ENCODE measurements at regions not wholly inside any gene's neighbourhood (a gene's known extent, or its start where the extent isn't known, plus 50 kb on each side); places are given as distances from the start of the nearest gene placed in this dataset.

GRCh38 chr2:47307066-47307465 is 62.0 kb upstream of the EPCAM start:
- Histone ChIP-seq H2BK5ac (ENCODE audit: low read depth, low read length, poor library complexity) (no peak overlapping the region), H2AK5ac (ENCODE audit: low read length) (no peak overlapping the region), H4K91ac (ENCODE audit: low read depth, low read length) (no peak overlapping the region), H3K36me3 (ENCODE audit: control insufficient read depth in 1 of 2, insufficient read depth in 2 of 2, low read length in 2 of 2) (no peaks in the 10 kb centered on the region), H3K79me2 (ENCODE audit: control insufficient read depth, insufficient read depth, low read length, poor library complexity) (peaks cover 1% of the 10 kb centered on the region), H4K8ac (ENCODE audit: low read depth, low read length) (no peak overlapping the region), H3K79me1 (ENCODE audit: low read length) (peaks cover 3% of the 10 kb centered on the region), H2AFZ (ENCODE audit: insufficient read depth, low read length, poor library complexity) (no peak overlapping the region), H3K27me3 (ENCODE audit: insufficient read depth, low read length) (no peaks in the 10 kb centered on the region), H2BK12ac (ENCODE audit: low read length) (no peak overlapping the region), H3K9me3 (ENCODE audit: insufficient read depth, low read depth, low read length) (no peaks in the 10 kb centered on the region), H4K12ac (ENCODE audit: low read depth, low read length) (no peak overlapping the region), H3K14ac (ENCODE audit: low read length) (no peak overlapping the region), H3K4me2 (ENCODE audit: low read length) (no peak overlapping the region), H3K23ac (ENCODE audit: low read length) (no peak overlapping the region), H3K4me1 (ENCODE audit: control insufficient read depth in 1 of 2, insufficient read depth in 2 of 2, low read length in 2 of 2) (peaks cover 3 to 5% of the 10 kb centered on the region in 2 experiments), H3K27ac (ENCODE audit: low read depth, low read length) (no peak overlapping the region), H3K4ac (ENCODE audit: low read depth, low read length) (no peak overlapping the region), H3K18ac (ENCODE audit: low read length) (no peak overlapping the region), H3K9ac (ENCODE audit: low read length) (no peak overlapping the region), H2BK120ac (ENCODE audit: insufficient read depth, low read length, poor library complexity) (no peak overlapping the region), H3K4me3 (ENCODE audit: low read depth, low read length) (no peak overlapping the region)
- DNase-seq = no peak

DNA sequence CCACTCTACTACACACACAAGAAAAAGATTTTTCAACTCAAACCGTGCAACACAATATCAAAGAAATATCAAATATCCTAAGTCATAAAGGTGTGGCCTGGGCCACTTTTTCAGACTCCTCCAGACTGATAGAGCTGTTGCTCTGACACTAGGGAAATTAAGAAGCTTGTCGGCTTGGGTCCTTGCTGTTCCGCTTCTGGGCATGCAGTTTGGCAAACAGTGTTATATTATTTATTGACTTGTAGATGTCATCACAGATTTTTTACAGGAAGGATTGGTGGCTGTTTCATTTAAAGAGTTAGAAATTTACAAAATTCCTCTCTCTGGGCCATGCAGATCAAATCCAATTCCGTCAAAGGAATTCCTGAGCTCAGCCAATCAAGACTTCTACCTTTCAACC is 64.5 kb upstream of the EPCAM start:
- no peak overlapping the region for H2BK12ac ChIP-seq (ENCODE audit: low read length)
- H3K36me3 ChIP-seq (ENCODE audit: control insufficient read depth in 1 of 2, insufficient read depth in 2 of 2, low read length in 2 of 2) = no peaks in the 10 kb centered on the region
- no peak overlapping the region for H3K18ac ChIP-seq (ENCODE audit: low read length)
- H3K4me1 ChIP-seq (ENCODE audit: control insufficient read depth in 1 of 2, insufficient read depth in 2 of 2, low read length in 2 of 2) = no peaks in the 10 kb centered on the region
- H4K91ac ChIP-seq (ENCODE audit: low read depth, low read length) = no peak overlapping the region
- H3K14ac ChIP-seq (ENCODE audit: low read length) = no peak overlapping the region
- H3K4ac ChIP-seq (ENCODE audit: low read depth, low read length) = no peak overlapping the region
- H3K4me2 ChIP-seq (ENCODE audit: low read length) = no peak overlapping the region
- no peak for DNase-seq
- no peak overlapping the region for H3K23ac ChIP-seq (ENCODE audit: low read length)
- H2BK120ac ChIP-seq (ENCODE audit: insufficient read depth, low read length, poor library complexity) = no peak overlapping the region
- H3K27me3 ChIP-seq (ENCODE audit: insufficient read depth, low read length) = no peaks in the 10 kb centered on the region
- H3K79me2 ChIP-seq (ENCODE audit: control insufficient read depth, insufficient read depth, low read length, poor library complexity) = no peaks in the 10 kb centered on the region
- no peak overlapping the region for H3K4me3 ChIP-seq (ENCODE audit: low read depth, low read length)
- no peak overlapping the region for H3K27ac ChIP-seq (ENCODE audit: low read depth, low read length)
- H4K8ac ChIP-seq (ENCODE audit: low read depth, low read length) = no peak overlapping the region
- H3K9me3 ChIP-seq (ENCODE audit: insufficient read depth, low read depth, low read length) = no peaks in the 10 kb centered on the region
- no peak overlapping the region for H4K12ac ChIP-seq (ENCODE audit: low read depth, low read length)
- no peak overlapping the region for H2BK5ac ChIP-seq (ENCODE audit: low read depth, low read length, poor library complexity)
- H3K9ac ChIP-seq (ENCODE audit: low read length) = no peak overlapping the region
- no peak overlapping the region for H2AK5ac ChIP-seq (ENCODE audit: low read length)
- no peaks in the 10 kb centered on the region for H3K79me1 ChIP-seq (ENCODE audit: low read length)
- no peak overlapping the region for H2AFZ ChIP-seq (ENCODE audit: insufficient read depth, low read length, poor library complexity)
- WGBS (ENCODE audit: extremely low coverage, insufficient coverage, insufficient read length) = no CpG with 5 or more reads among the region's 4 CpGs

GRCh38 chr2:47303341-47304148 is 65.6 kb upstream of the EPCAM start:
- H3K36me3 ChIP-seq (ENCODE audit: control insufficient read depth in 1 of 2, insufficient read depth in 2 of 2, low read length in 2 of 2) = no peaks in the 10 kb centered on the region
- H3K9me3 ChIP-seq (ENCODE audit: insufficient read depth, low read depth, low read length) = no peaks in the 10 kb centered on the region
- no peak overlapping the region for H2BK12ac ChIP-seq (ENCODE audit: low read length)
- H3K4me1 ChIP-seq (ENCODE audit: control insufficient read depth in 1 of 2, insufficient read depth in 2 of 2, low read length in 2 of 2) = no peaks in the 10 kb centered on the region
- no peak overlapping the region for H4K12ac ChIP-seq (ENCODE audit: low read depth, low read length)
- H2BK5ac ChIP-seq (ENCODE audit: low read depth, low read length, poor library complexity) = no peak overlapping the region
- H3K27ac ChIP-seq (ENCODE audit: low read depth, low read length) = no peak overlapping the region
- no peak overlapping the region for H3K4me3 ChIP-seq (ENCODE audit: low read depth, low read length)
- no peak overlapping the region for H3K14ac ChIP-seq (ENCODE audit: low read length)
- no peaks in the 10 kb centered on the region for H3K79me2 ChIP-seq (ENCODE audit: control insufficient read depth, insufficient read depth, low read length, poor library complexity)
- H4K8ac ChIP-seq (ENCODE audit: low read depth, low read length) = no peak overlapping the region
- H3K4me2 ChIP-seq (ENCODE audit: low read length) = no peak overlapping the region
- H3K79me1 ChIP-seq (ENCODE audit: low read length) = no peaks in the 10 kb centered on the region
- no peaks in the 10 kb centered on the region for H3K27me3 ChIP-seq (ENCODE audit: insufficient read depth, low read length)
- peak in 1 of 2 donors; percentile 38 for DNase-seq
- H2AK5ac ChIP-seq (ENCODE audit: low read length) = no peak overlapping the region
- no peak overlapping the region for H3K4ac ChIP-seq (ENCODE audit: low read depth, low read length)
- no peak overlapping the region for H2BK120ac ChIP-seq (ENCODE audit: insufficient read depth, low read length, poor library complexity)
- no peak overlapping the region for H3K18ac ChIP-seq (ENCODE audit: low read length)
- H4K91ac ChIP-seq (ENCODE audit: low read depth, low read length) = no peak overlapping the region
- no peak overlapping the region for H3K23ac ChIP-seq (ENCODE audit: low read length)
- no peak overlapping the region for H2AFZ ChIP-seq (ENCODE audit: insufficient read depth, low read length, poor library complexity)
- no peak overlapping the region for H3K9ac ChIP-seq (ENCODE audit: low read length)
- WGBS (ENCODE audit: extremely low coverage, insufficient coverage, insufficient read length) = no CpG with 5 or more reads among the region's 3 CpGs

DNA sequence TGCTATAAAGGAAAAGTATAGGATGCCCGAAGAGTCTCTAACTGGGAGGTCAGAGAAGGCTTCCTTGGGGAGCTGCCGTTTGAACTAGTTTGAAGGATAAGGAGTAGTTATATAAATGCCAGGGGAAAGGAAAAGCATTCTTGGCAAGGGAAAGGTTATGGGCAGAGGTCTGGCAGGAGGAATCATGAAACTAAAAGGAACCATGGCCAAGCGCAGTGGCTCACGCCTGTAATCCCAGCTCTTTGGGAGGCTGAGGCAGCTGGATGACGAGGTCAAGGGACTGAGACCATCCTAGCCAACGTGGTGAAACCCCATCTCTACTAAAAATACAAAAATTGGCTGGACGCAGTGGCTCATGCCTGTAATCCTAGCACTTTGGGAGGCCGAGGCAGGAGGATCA is 66.8 kb upstream of the EPCAM start:
- Histone ChIP-seq H3K27ac (ENCODE audit: low read depth, low read length) (no peak overlapping the region), H3K4ac (ENCODE audit: low read depth, low read length) (no peak overlapping the region), H4K12ac (ENCODE audit: low read depth, low read length) (no peak overlapping the region), H4K91ac (ENCODE audit: low read depth, low read length) (no peak overlapping the region), H3K23ac (ENCODE audit: low read length) (no peak overlapping the region), H3K79me1 (ENCODE audit: low read length) (no peaks in the 10 kb centered on the region), H3K4me3 (ENCODE audit: low read depth, low read length) (no peak overlapping the region), H4K8ac (ENCODE audit: low read depth, low read length) (no peak overlapping the region), H2AFZ (ENCODE audit: insufficient read depth, low read length, poor library complexity) (no peak overlapping the region), H3K79me2 (ENCODE audit: control insufficient read depth, insufficient read depth, low read length, poor library complexity) (no peaks in the 10 kb centered on the region), H3K9ac (ENCODE audit: low read length) (no peak overlapping the region), H2AK5ac (ENCODE audit: low read length) (no peak overlapping the region), H3K4me2 (ENCODE audit: low read length) (no peak overlapping the region), H3K36me3 (ENCODE audit: control insufficient read depth in 1 of 2, insufficient read depth in 2 of 2, low read length in 2 of 2) (no peaks in the 10 kb centered on the region), H3K9me3 (ENCODE audit: insufficient read depth, low read depth, low read length) (no peaks in the 10 kb centered on the region), H3K18ac (ENCODE audit: low read length) (no peak overlapping the region), H3K14ac (ENCODE audit: low read length) (no peak overlapping the region), H3K4me1 (ENCODE audit: control insufficient read depth in 1 of 2, insufficient read depth in 2 of 2, low read length in 2 of 2) (no peaks in the 10 kb centered on the region), H2BK5ac (ENCODE audit: low read depth, low read length, poor library complexity) (no peak overlapping the region), H2BK120ac (ENCODE audit: insufficient read depth, low read length, poor library complexity) (no peak overlapping the region), H2BK12ac (ENCODE audit: low read length) (no peak overlapping the region), H3K27me3 (ENCODE audit: insufficient read depth, low read length) (no peaks in the 10 kb centered on the region)
- no CpG with 5 or more reads among the region's 8 CpGs for WGBS (ENCODE audit: extremely low coverage, insufficient coverage, insufficient read length)
- DNase-seq = no peak

Measured in trophoblast cell (in vitro differentiated cells and primary cell).